ENCODE measurements at regions not wholly inside any gene's neighbourhood (a gene's known extent, or its start where the extent isn't known, plus 50 kb on each side); places are given as distances from the start of the nearest gene placed in this dataset.

DNA sequence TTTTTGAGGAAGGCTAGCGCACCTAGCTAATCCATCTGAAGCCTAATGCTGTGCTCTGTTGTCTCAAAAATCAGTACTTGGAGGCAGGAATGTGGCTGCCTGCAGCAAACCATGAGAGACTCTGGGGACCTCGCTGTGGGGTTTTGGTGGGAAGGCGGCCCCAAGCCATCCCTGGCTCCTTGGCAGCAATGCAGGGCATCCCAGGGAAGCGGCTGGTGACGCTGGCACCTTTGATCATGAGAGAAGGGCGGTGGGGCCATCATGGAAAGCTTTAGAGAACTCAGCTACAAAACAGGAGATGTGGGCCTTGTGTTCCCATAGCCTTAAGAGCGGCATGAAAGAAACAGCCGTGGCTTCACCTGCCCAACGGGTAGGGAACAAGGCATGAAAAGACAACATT is 101.1 kb upstream of the SFSWAP start:
- Histone ChIP-seq H3K4me1 (no peaks in the 10 kb centered on the region), H3K4me3 (no peak overlapping the region), H3K27me3 (no peaks in the 10 kb centered on the region), H3K9me3 (no peaks in the 10 kb centered on the region), H3K27ac (peak overlapping the region in 1 of 2 donors; percentile 16), H3K36me3 (no peaks in the 10 kb centered on the region)
- DNase-seq: no peak
- TF ChIP-seq, protein P1, sequence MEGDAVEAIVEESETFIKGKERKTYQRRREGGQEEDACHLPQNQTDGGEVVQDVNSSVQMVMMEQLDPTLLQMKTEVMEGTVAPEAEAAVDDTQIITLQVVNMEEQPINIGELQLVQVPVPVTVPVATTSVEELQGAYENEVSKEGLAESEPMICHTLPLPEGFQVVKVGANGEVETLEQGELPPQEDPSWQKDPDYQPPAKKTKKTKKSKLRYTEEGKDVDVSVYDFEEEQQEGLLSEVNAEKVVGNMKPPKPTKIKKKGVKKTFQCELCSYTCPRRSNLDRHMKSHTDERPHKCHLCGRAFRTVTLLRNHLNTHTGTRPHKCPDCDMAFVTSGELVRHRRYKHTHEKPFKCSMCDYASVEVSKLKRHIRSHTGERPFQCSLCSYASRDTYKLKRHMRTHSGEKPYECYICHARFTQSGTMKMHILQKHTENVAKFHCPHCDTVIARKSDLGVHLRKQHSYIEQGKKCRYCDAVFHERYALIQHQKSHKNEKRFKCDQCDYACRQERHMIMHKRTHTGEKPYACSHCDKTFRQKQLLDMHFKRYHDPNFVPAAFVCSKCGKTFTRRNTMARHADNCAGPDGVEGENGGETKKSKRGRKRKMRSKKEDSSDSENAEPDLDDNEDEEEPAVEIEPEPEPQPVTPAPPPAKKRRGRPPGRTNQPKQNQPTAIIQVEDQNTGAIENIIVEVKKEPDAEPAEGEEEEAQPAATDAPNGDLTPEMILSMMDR (IDR thresholded peaks at IDR 0.05): no peak
- TF ChIP-seq POLR2A (IDR thresholded peaks at IDR 0.05): no peak
- intact Hi-C loops (cut with DNase I; ENCODE audit: low total_unique reads): no loop called here

DNA sequence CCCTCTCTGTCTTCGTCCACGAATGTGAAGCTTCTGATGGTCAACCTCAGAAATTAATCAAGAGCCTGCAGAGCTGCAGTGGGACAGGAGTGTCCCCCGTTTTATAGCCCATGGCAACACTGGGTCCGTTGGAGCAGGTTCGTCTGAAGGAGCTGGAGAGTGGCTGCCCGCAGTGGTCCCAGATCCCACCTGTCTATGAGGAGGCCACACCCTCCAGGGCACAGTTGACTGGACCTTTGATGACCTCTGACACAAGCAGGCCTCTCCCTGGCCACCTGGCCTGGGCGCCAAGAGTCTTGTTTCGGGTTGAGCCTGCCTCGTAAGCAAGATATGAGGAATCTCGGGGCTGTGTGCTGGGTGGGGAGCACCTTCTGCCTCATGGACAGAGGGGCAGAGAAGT is 100.7 kb upstream of the SFSWAP start:
- Histone ChIP-seq H3K27ac (no peak overlapping the region), H3K36me3 (no peaks in the 10 kb centered on the region), H3K27me3 (no peaks in the 10 kb centered on the region), H3K4me3 (no peak overlapping the region), H3K9me3 (no peaks in the 10 kb centered on the region), H3K4me1 (no peaks in the 10 kb centered on the region)
- no peak for DNase-seq
- no peak for TF ChIP-seq POLR2A (IDR thresholded peaks at IDR 0.05)
- TF ChIP-seq, protein P1 (IDR thresholded peaks at IDR 0.05): no peak
- intact Hi-C loops (cut with DNase I; ENCODE audit: low total_unique reads): no loop called here

DNA sequence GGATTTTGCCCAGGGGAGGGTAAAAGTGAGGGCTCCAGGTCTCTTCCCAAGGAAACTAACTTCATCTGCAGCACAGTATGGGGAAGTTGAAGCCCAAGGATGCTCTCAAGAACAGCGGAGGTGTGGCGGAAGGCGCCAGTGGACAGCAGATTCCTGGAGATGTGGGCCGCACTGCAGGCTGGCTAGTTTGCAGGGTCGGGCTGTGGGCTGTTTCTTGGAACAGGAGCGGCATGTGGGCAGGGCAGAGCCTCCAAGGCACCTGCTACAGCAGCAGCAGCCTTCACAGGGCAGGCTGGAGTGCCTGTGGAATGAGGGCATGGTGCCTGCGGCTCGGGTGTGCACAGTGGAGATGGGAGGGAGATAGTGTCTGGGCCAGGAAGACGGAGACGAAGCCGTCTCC is 100.0 kb upstream of the SFSWAP start:
- Histone ChIP-seq H3K4me3 (no peak overlapping the region), H3K4me1 (no peaks in the 10 kb centered on the region), H3K27me3 (no peaks in the 10 kb centered on the region), H3K27ac (no peak overlapping the region), H3K36me3 (no peaks in the 10 kb centered on the region), H3K9me3 (no peaks in the 10 kb centered on the region)
- intact Hi-C loops (cut with DNase I; ENCODE audit: low total_unique reads): no loop called here
- no peak for DNase-seq
- no peak for TF ChIP-seq POLR2A (IDR thresholded peaks at IDR 0.05)
- TF ChIP-seq, protein P1 (IDR thresholded peaks at IDR 0.05): no peak

DNA sequence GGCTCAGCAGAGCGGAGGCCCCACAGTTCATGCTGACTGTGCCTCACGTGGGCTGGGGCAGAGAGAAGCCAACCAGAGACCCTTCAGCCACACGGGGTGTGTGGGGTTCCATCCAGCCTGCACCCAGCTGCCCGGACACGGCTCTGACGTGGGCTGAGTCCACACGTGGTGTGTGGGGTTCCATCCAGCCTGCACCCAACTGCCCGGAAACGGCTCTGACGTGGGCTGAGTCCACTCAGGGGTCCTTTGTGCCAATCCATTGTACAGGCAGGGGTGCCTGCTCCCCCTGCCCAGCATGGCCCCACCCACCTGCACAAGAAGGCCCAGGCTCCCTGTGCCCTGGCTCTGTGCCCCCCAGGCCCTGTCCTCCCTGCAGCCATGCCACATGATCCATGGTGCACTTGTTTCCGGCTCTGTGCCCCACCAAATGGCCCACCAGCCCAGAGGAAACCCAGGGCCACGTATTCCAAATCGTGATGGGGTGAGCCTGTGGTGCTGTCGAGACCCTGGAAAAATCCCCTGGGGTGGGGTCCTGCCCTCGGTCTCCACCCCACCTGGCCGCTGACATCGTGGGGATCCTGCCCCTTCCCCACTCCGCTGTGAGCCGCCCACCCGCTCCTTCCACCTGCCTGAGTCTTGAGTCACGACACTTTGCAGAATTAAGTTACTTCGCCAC is 99.3 kb upstream of the SFSWAP start:
- Histone ChIP-seq H3K4me1 (no peaks in the 10 kb centered on the region), H3K4me3 (no peak overlapping the region), H3K36me3 (no peaks in the 10 kb centered on the region), H3K27me3 (no peaks in the 10 kb centered on the region), H3K27ac (no peak overlapping the region), H3K9me3 (no peaks in the 10 kb centered on the region)
- TF ChIP-seq, protein P1 (IDR thresholded peaks at IDR 0.05): no peak
- TF ChIP-seq POLR2A (IDR thresholded peaks at IDR 0.05): no peak
- no peak for DNase-seq
- intact Hi-C loops (cut with DNase I; ENCODE audit: low total_unique reads): no loop called here

DNA sequence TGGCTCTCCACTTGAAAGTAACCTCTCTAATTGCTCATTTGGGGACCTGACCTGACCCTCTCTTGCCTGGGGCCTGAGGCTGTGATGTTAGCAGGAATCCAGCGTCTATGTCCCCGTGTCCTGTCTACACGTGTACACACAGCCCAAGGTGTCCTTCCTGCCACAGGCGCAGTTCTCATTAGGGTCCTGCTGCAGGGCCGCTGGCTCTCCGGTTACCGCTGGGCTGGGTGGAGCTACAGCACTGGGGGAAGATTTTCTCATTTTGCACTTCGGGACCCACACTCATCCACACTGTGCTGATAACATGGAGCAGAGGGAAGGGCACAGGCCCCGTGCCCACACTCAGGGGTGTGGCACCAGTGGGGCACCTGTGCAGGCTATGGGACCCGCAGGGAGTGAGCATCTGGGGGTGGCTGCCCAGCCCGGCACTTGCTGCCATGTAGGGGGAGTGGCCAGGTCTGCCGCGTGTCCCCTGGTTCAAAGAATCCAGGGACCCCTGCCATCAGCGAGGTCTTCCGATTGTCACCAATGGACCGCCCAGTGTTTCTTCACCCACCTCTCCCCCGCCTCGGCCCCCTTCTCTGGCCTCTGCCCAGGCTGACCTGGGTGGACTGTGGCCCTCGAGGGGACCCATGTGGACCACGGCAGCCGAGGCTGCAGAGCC is 98.7 kb upstream of the SFSWAP start:
- Histone ChIP-seq H3K9me3 (no peaks in the 10 kb centered on the region), H3K4me1 (no peaks in the 10 kb centered on the region), H3K4me3 (no peak overlapping the region), H3K27me3 (no peaks in the 10 kb centered on the region), H3K36me3 (no peaks in the 10 kb centered on the region), H3K27ac (no peak overlapping the region)
- intact Hi-C loops (cut with DNase I; ENCODE audit: low total_unique reads): no loop called here
- TF ChIP-seq POLR2A (IDR thresholded peaks at IDR 0.05): no peak
- TF ChIP-seq, protein P1 (IDR thresholded peaks at IDR 0.05): no peak
- no peak for DNase-seq

Measured in uterus (tissue), 3 donors.